ENCODE measurements at regions not wholly inside any gene's neighbourhood (a gene's known extent, or its start where the extent isn't known, plus 50 kb on each side); places are given as distances from the start of the nearest gene placed in this dataset.

GRCh38 chr13:24008679-24009078 lies 111.4 kb upstream of the C1QTNF9B start:
- TF ChIP-seq POLR2A (IDR thresholded peaks at IDR 0.05) (no peak), CTCF (IDR thresholded peaks at IDR 0.05) (no peak)

Measured in heart left ventricle (tissue), 13 donors.